Ureter (tissue), 1 donor: ENCODE measurements at regions not wholly inside any gene's neighbourhood (a gene's known extent, or its start where the extent isn't known, plus 50 kb on each side); places are given as distances from the start of the nearest gene placed in this dataset.
"Not testable (repeated sequence)": the region's sequence is repeated elsewhere in the genome, so short reads cannot be mapped to it uniquely, and the experiment has no call there.

Source experiments
- DNase-seq: peaks from one replicate; pipeline ENCODE4 v3.0.0-alpha.2; 2020; ENCODE audit warnings: low spot score
- donor health status: DM: yes; HTN: yes; CAD: no.

- DNase-seq, result no peak
Observed at GRCh38 chr10:128178302-128178958, 52.2 kb upstream of the MKI67 start.

DNA sequence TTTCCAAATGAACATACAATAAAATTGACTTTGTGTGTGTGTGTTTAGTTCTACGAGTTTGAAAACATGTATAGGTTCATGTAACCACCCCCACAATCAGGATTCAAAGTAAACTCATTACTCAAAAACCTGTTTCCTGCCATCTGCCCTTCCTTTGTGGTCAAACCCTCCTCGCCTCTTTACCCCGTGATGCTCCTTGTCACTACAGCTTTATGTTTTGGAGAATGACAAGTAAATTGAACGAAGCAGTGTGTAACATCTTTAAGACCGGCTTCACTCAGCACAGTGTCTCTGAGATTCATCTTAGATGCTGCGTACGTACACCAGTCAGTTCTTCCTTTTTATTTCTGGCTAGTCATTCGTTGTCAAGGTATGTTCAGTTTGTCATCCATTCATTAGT is 54.6 kb upstream of the MKI67 start:
- DNase-seq, result no peak

DNA sequence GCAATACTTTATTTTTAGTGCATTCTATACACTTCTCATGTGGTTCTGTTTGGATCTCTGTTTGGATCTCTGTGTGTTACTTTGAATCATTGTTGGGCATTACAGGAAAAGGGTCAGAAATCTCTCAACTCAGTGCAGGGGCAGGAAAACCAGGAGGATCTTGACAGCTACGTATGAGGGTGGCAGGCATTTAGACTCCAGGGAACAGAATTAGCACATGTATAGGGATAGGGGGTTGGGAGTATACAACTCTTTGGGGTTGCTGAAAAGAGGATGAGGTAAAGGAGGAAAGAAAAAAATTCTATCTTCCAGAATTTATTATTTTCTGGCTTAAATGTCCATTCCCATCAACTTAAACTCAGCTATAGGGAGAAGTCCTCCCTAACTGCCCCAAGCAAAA is 59.4 kb upstream of the MKI67 start:
- no peak for DNase-seq

GRCh38 chr10:128186959-128187787 is 61.0 kb upstream of the MKI67 start:
- no peak for DNase-seq

DNA sequence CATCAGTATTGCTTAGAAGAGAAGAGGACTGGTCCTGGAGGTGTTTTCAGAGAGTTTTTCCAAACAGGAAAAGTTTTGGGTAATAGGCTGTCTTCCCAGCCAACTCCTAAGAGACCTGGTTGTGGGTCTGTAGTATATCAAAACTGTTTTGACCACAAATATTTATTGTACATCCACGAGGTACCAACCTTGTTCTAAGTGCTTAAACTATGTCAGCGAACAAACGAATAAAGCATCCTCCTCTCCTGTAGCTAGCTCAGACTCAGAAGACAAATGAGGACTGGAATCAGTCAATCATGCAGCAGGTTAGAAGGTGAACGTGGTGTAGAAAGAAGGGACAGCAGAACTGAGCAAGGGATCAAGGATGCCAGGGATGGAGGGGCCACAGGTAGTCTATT is 61.6 kb upstream of the MKI67 start:
- DNase-seq, result no peak

GRCh38 chr10:128189176-128189575 is 63.0 kb upstream of the MKI67 start:
- DNase-seq, result no peak

GRCh38 chr10:128191847-128192246 is 65.6 kb upstream of the MKI67 start:
- DNase-seq, result no peak

- DNase-seq, result not testable (repeated sequence)
Observed at GRCh38 chr10:128201826-128202225, 75.6 kb upstream of the MKI67 start.

- DNase-seq, result no peak
Observed at GRCh38 chr10:128203028-128203427, 76.8 kb upstream of the MKI67 start.

- not testable (repeated sequence) for DNase-seq
Observed at GRCh38 chr10:128205591-128205990, 79.4 kb upstream of the MKI67 start.

- DNase-seq, result no peak
Observed at GRCh38 chr10:128206676-128207075, 80.5 kb upstream of the MKI67 start.

- no peak for DNase-seq
Observed at GRCh38 chr10:128209862-128210214, 83.6 kb upstream of the MKI67 start.

- DNase-seq, result peak; percentile 63
Observed at GRCh38 chr10:128210215-128211063, 84.2 kb upstream of the MKI67 start.

DNA sequence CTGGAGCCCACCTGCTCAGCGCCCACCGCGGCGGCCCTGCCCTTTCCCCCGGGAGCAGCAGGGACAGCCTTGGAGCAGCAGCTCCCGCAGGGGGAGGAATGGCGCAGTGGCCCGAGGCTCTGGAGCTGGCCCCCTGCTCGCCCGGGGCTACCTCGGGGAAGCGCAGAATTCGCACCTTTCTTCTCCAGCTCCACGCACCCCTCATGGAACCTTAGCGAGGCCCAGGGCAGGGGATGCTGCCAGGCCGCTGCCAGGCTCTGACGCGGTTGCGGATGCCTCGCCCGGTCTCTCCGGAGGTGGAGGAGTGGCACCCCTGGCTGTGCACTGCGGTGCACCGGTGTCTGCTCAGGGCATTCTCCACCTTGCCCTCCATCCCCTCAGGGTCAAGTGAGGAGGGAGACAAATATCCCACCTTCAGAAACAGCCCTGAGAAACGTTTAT is 84.9 kb upstream of the MKI67 start:
- DNase-seq, result no peak

DNA sequence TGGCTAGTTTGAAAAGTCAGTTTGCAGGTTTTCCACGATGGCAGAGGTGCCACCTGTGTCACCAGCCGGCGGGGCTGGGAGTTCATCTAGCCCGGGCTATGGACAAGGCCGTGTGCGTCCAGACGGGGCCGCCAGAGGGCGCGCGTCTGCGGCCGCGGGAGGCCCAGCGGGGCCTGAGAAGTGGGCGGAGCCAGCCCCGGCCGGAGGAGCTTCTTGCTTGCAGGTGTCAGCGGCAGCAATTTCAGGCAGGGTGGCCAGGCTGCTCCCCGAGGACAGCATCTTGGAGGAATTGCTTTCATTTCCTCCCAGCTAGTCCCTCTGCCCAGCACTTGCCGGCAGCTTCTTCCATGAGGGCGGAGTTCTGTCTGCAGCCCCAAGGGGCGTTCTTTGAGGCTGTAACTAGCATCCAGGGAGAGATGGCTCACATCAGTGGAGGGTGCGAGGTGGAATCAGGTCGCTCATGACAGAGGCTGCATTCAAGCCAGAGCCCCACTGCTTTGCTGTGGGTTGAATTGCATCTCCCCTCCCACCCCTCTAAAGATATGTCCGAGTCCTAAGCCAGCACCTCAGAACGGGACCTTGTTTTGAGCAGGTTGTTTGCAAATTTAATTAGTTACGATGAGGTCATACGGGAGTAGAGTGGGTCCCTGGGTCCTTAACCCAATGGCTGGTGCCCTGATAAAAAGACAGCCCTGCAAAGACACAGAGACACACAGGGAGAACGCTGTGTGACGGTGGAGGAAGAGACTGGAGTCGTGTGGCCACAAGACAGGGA is 85.9 kb upstream of the MKI67 start:
- DNase-seq, result peak; percentile 78

GRCh38 chr10:128213156-128213555 is 86.9 kb upstream of the MKI67 start:
- no peak for DNase-seq

- DNase-seq, result no peak
Observed at GRCh38 chr10:128215733-128216132, 89.5 kb upstream of the MKI67 start.

- DNase-seq, result no peak
Observed at GRCh38 chr10:128217136-128217535, 90.9 kb upstream of the MKI67 start.

GRCh38 chr10:128218161-128218560 is 91.9 kb upstream of the MKI67 start:
- DNase-seq, result no peak

DNA sequence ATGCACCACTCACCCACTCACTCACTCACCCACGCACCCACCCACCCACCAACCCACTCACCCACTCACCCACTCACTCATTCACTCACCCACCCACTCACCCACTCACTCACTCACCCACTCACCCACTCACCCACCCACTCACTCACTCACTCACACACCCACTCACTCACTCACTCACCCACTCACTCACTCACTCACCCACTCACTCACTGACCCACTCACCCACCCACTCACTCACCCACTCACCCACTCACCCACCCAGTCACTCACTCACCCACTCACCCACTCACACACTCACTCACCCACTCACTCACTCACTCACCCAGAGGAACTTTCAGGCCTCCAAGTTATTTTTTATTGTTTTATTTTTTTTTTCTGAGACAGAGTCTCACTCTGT is 93.1 kb upstream of the MKI67 start:
- no peak for DNase-seq

DNA sequence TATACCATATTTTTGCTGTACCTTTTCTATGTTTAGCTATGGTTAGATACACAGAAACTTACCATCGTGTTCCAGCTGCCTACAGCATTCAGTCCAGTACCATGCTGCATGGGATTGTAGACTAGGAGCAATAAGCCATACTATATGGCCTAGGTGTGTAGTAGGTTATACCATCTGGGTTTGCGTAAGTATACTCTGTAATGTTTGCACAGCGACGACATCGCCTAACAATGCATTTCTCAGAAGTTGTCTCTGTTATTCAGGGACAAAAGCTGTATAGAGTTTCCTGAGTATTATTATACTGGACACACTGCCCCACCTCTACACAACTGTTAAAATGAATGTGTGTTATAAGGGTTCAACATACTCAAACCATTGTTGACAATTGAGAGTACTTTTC is 93.8 kb upstream of the MKI67 start:
- DNase-seq, result no peak

- no peak for DNase-seq
Observed at GRCh38 chr10:128221117-128221516, 94.9 kb upstream of the MKI67 start.
